Esophagus muscularis mucosa (tissue), 4 donors: ENCODE measurements at regions not wholly inside any gene's neighbourhood (a gene's known extent, or its start where the extent isn't known, plus 50 kb on each side); places are given as distances from the start of the nearest gene placed in this dataset.

Source experiments
- DNase-seq: peaks from one replicate; pipeline ENCODE4 v3.0.0-alpha.2; 2017; ENCODE audit errors: extremely low spot score
- H3K27ac ChIP-seq, 4 donors: fragments of 200-600 bp; sonication (generic); replicated peaks in 1 of 4; 1 replicate in 3 of 4; 2 replicates in 1 of 4; pipeline ENCODE4 v1.5.1; 2016 to 2019; ENCODE audit warnings: mild to moderate bottlenecking in 1 of 4
- H3K27me3 ChIP-seq, 4 donors: fragments of 200-600 bp; sonication (generic); one replicate each; pipeline versions ENCODE4 v1.5.1 to v1.6.0; 2016 to 2019
- H3K36me3 ChIP-seq, 4 donors: fragments of 200-600 bp; sonication (generic); one replicate each; pipeline ENCODE4 v1.5.1; 2016 to 2019
- H3K4me1 ChIP-seq, 4 donors: fragments of 200-600 bp; sonication (generic); one replicate each; pipeline ENCODE4 v1.5.1; 2016 to 2019
- H3K4me3 ChIP-seq, 4 donors: fragments of 200-600 bp; sonication (generic); 1 replicate in 2 of 4; 2 replicates in 2 of 4; pipeline ENCODE4 v1.5.1; 2016 to 2019; ENCODE audit warnings: mild to moderate bottlenecking in 4 of 4, moderate library complexity in 1 of 4
- H3K9me3 ChIP-seq, 4 donors: fragments of 200-600 bp; sonication (generic); 1 replicate in 3 of 4; 2 replicates in 1 of 4; pipeline ENCODE4 v1.5.1; 2016 to 2019
- EP300 ChIP-seq: sonication (generic); formaldehyde crosslinking; IDR thresholded peaks from one replicate; pipeline ENCODE4 v1.6.1; 2017; ENCODE audit warnings: antibody characterized with exemption
- POLR2A ChIP-seq: fragments of 450-650 bp; IDR thresholded peaks from one replicate; pipeline ENCODE4 v1.6.1; 2017; ENCODE audit warnings: antibody characterized with exemption, moderate library complexity, mild to moderate bottlenecking, low read depth
- POLR2AphosphoS5 ChIP-seq, 2 donors: sonication (generic); formaldehyde crosslinking; IDR thresholded peaks; one replicate each; pipeline ENCODE4 v1.6.1; 2017; ENCODE audit warnings: antibody characterized with exemption in 2 of 2
- WGBS: methylation state at CpG from one replicate; pipeline ENCODE4 v1.1.5; 2018; 5-methylcytosine and 5-hydroxymethylcytosine counted together
- intact Hi-C: fragments of 100-400 bp; cut with DNase I; formaldehyde crosslinking; loops from one replicate; pipeline ENCODE4 v1.15.1; 2023
- TF ChIP-seq, protein P1 (sequence below), 3 experiments: fragments of 200-600 bp in 2 of 3; fragments of 450-650 bp in 1 of 3; sonication (generic) in 2 of 3; IDR thresholded peaks; one replicate each; pipeline ENCODE4 v1.5.1; 2017 to 2019; ENCODE audit warnings: antibody characterized with exemption in 3 of 3, mild to moderate bottlenecking in 2 of 3, moderate library complexity in 1 of 3

DNA sequence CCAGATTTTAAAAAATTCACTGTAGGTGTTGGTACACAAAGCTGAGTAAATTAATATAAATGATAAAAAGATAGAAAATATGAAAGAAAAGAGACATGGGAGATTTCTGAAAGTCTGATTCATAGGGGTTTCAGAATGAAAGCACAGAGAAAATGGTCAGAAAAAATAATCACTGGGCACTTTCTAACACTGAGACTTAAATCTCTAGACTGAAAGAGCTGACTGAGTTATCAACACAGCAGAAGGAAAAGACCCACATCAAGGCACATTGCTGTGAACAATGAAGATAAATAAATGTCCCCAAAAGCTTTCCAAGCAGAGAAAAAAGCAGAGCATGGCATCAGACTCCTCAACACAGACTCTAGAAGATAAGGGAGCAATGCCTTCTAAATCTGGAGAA is 277.2 kb downstream of the BCL2 start:
- TF ChIP-seq, protein P1, sequence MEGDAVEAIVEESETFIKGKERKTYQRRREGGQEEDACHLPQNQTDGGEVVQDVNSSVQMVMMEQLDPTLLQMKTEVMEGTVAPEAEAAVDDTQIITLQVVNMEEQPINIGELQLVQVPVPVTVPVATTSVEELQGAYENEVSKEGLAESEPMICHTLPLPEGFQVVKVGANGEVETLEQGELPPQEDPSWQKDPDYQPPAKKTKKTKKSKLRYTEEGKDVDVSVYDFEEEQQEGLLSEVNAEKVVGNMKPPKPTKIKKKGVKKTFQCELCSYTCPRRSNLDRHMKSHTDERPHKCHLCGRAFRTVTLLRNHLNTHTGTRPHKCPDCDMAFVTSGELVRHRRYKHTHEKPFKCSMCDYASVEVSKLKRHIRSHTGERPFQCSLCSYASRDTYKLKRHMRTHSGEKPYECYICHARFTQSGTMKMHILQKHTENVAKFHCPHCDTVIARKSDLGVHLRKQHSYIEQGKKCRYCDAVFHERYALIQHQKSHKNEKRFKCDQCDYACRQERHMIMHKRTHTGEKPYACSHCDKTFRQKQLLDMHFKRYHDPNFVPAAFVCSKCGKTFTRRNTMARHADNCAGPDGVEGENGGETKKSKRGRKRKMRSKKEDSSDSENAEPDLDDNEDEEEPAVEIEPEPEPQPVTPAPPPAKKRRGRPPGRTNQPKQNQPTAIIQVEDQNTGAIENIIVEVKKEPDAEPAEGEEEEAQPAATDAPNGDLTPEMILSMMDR (IDR thresholded peaks at IDR 0.05): no peak
- no peak for TF ChIP-seq POLR2AphosphoS5 (IDR thresholded peaks at IDR 0.05)
- no peak for TF ChIP-seq EP300
- TF ChIP-seq POLR2A: no peak
- H3K4me1 ChIP-seq: no peaks in the 10 kb centered on the region
- H3K4me3 ChIP-seq: no peak overlapping the region
- H3K27me3 ChIP-seq: no peaks in the 10 kb centered on the region
- DNase-seq: no peak
- no peaks in the 10 kb centered on the region for H3K36me3 ChIP-seq
- H3K9me3 ChIP-seq: no peaks in the 10 kb centered on the region
- intact Hi-C loops: no loop called here
- H3K27ac ChIP-seq: no peak overlapping the region

DNA sequence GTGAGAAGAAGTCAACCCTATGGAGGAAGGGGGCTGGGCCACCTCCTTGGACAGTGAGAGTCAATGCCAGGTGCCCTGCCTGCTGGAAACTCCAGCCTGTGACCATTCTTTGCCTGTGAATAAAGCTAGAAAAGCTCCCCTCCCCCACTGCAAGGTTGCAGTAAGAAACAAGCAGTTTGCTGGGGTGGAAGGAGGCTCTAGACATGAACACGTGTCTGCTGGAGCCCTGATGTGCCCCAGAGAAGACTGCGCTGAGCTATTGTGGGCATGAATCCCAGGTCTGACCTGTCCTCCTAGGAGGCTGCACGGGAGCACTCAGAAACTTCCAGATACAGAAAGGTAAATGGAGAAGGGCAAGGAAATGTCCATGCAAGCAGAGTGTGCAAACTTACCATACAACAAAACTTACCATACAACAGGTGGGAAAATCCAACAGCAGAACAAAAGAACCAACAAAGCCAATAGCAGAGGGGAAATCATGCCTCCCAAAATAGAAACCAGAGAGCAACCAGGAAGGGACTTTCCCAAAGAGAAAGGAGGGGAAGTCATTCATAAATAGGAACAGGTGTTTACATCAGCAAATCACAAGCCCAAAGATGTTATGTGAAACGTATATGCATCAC is 278.7 kb downstream of the BCL2 start:
- no peaks in the 10 kb centered on the region for H3K9me3 ChIP-seq
- intact Hi-C loops: no loop called here
- no peak overlapping the region for H3K4me3 ChIP-seq
- no peak overlapping the region for H3K27ac ChIP-seq
- TF ChIP-seq POLR2AphosphoS5 (IDR thresholded peaks at IDR 0.05): no peak
- no peak for TF ChIP-seq EP300
- TF ChIP-seq POLR2A: no peak
- TF ChIP-seq, protein P1 (IDR thresholded peaks at IDR 0.05): no peak
- no peaks in the 10 kb centered on the region for H3K4me1 ChIP-seq
- peak; percentile 55 for DNase-seq
- no peaks in the 10 kb centered on the region for H3K27me3 ChIP-seq
- no peaks in the 10 kb centered on the region for H3K36me3 ChIP-seq
- WGBS: 28% methylated on average over 1 of the region's 4 CpGs

DNA sequence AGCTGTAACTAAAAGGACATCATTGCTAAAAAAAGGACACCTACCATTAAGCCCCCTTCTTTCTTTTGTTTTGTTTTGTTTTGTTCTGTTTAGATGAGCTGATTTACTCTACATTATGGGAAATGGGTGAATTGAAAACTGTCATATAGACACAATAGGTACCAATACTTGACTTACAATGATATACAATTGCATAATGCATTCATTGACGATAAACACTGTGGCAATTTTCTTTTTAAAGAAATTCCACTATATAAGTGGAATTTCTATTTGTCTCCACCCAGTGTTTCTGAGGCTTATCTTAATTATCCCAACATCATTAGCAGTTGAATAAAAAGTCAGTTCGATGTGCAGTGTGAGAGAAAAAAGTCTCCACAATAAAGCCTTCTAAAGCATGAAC is 282.1 kb downstream of the BCL2 start:
- Histone ChIP-seq H3K4me3 (no peak overlapping the region), H3K4me1 (no peaks in the 10 kb centered on the region), H3K9me3 (no peaks in the 10 kb centered on the region), H3K27me3 (no peaks in the 10 kb centered on the region), H3K36me3 (no peaks in the 10 kb centered on the region), H3K27ac (no peak overlapping the region)
- no peak for DNase-seq
- intact Hi-C loops: no loop called here
- 88% methylated on average over 2 of the region's 2 CpGs for WGBS
- TF ChIP-seq POLR2A: no peak

DNA sequence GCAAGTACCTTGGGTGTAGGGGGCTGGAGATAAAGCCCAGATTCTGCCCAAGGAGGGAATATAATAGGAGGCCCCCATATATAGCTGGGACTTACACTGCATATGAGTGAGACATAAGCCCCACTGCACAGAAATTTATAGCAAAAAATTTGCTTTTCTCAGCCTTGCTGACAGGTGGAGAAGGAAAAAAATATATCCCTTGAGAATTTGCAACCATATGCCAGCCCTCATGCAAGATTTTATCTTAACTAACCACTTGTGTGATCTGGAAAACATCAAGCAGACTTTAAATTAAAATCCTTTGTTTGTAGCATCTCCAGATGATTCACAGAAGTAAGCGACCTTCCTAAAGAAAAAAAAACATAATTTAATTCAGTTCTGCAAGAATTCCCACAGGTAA is 288.2 kb downstream of the BCL2 start:
- Histone ChIP-seq H3K9me3 (no peaks in the 10 kb centered on the region), H3K4me1 (no peaks in the 10 kb centered on the region), H3K4me3 (no peak overlapping the region), H3K27me3 (no peaks in the 10 kb centered on the region), H3K36me3 (no peaks in the 10 kb centered on the region), H3K27ac (no peak overlapping the region)
- intact Hi-C loops: no loop called here
- DNase-seq: no peak
- 97% methylated on average over 1 of the region's 1 CpG for WGBS
- TF ChIP-seq, protein P1 (IDR thresholded peaks at IDR 0.05): no peak
- TF ChIP-seq EP300: no peak
- no peak for TF ChIP-seq POLR2AphosphoS5 (IDR thresholded peaks at IDR 0.05)
- no peak for TF ChIP-seq POLR2A
